Epithelial cell of prostate (primary cell): ENCODE measurements at regions not wholly inside any gene's neighbourhood (a gene's known extent, or its start where the extent isn't known, plus 50 kb on each side); places are given as distances from the start of the nearest gene placed in this dataset.
"Not testable (repeated sequence)": the region's sequence is repeated elsewhere in the genome, so short reads cannot be mapped to it uniquely, and the experiment has no call there.

Experiments
- DNase-seq: peaks from one replicate; pipeline ENCODE4 v3.0.0-alpha.2; 2011; ENCODE audit warnings: low read depth, low spot score
- H3K27ac ChIP-seq: fragments of 450-650 bp; 2 replicates; pipeline ENCODE4 v1.5.1; 2017; ENCODE audit warnings: mild to moderate bottlenecking

GRCh38 chr6:63006018-63006417, 205.3 kb upstream of the FKBP1C start:
- not testable (repeated sequence) for DNase-seq, H3K27ac ChIP-seq

- not testable (repeated sequence) for DNase-seq, H3K27ac ChIP-seq
These were observed 200.3 kb upstream of the FKBP1C start for GRCh38 chr6:63010962-63011361.

- H3K27ac ChIP-seq = no peak overlapping the region
- DNase-seq = no peak
These were observed 197.0 kb upstream of the FKBP1C start for GRCh38 chr6:63014290-63014689.

GRCh38 chr6:63022631-63023030, 188.6 kb upstream of the FKBP1C start:
- no peak for DNase-seq

GRCh38 chr6:63023726-63024125, 187.5 kb upstream of the FKBP1C start:
- no peak for DNase-seq

More at GRCh38 chr6:63022631-63023030, 188.6 kb upstream of the FKBP1C start:
- no peak overlapping the region for H3K27ac ChIP-seq

GRCh38 chr6:63049216-63049615, 162.1 kb upstream of the FKBP1C start:
- no peak for DNase-seq
- no peak overlapping the region for H3K27ac ChIP-seq

More at GRCh38 chr6:63023726-63024125, 187.5 kb upstream of the FKBP1C start:
- H3K27ac ChIP-seq = no peak overlapping the region

- H3K27ac ChIP-seq = not testable (repeated sequence)
These were observed 158.1 kb upstream of the FKBP1C start for GRCh38 chr6:63053206-63053605.

GRCh38 chr6:63058601-63059000, 152.7 kb upstream of the FKBP1C start:
- no peak for DNase-seq

More at GRCh38 chr6:63053206-63053605, 158.1 kb upstream of the FKBP1C start:
- not testable (repeated sequence) for DNase-seq

GRCh38 chr6:63063631-63064271, 147.5 kb upstream of the FKBP1C start:
- no peak for DNase-seq
- no peak overlapping the region for H3K27ac ChIP-seq

More at GRCh38 chr6:63058601-63059000, 152.7 kb upstream of the FKBP1C start:
- H3K27ac ChIP-seq = no peak overlapping the region

- no peak for DNase-seq
- no peak overlapping the region for H3K27ac ChIP-seq
These were observed 145.1 kb upstream of the FKBP1C start for GRCh38 chr6:63066055-63066704.

GRCh38 chr6:63094947-63095346, 116.3 kb upstream of the FKBP1C start:
- H3K27ac ChIP-seq = no peak overlapping the region
- DNase-seq = no peak

- no peak overlapping the region for H3K27ac ChIP-seq
These were observed 114.0 kb upstream of the FKBP1C start for GRCh38 chr6:63097222-63097621.

GRCh38 chr6:63098789-63099188, 112.5 kb upstream of the FKBP1C start:
- no peak overlapping the region for H3K27ac ChIP-seq
- DNase-seq = no peak

More at GRCh38 chr6:63097222-63097621, 114.0 kb upstream of the FKBP1C start:
- no peak for DNase-seq

- DNase-seq = no peak
- no peak overlapping the region for H3K27ac ChIP-seq
These were observed 111.4 kb upstream of the FKBP1C start for GRCh38 chr6:63099772-63100459.

- H3K27ac ChIP-seq = no peak overlapping the region
- DNase-seq = no peak
These were observed 96.6 kb upstream of the FKBP1C start for GRCh38 chr6:63114610-63115211.

- no peak for DNase-seq
- no peak overlapping the region for H3K27ac ChIP-seq
These were observed 90.1 kb upstream of the FKBP1C start for GRCh38 chr6:63121166-63121565.

GRCh38 chr6:63140114-63140513, 71.2 kb upstream of the FKBP1C start:
- no peak overlapping the region for H3K27ac ChIP-seq
- DNase-seq = no peak

GRCh38 chr6:63140692-63141318, 70.5 kb upstream of the FKBP1C start:
- DNase-seq = no peak
- H3K27ac ChIP-seq = no peak overlapping the region

GRCh38 chr6:63149730-63150129, 61.5 kb upstream of the FKBP1C start:
- H3K27ac ChIP-seq = no peak overlapping the region

GRCh38 chr6:63154535-63154934, 56.7 kb upstream of the FKBP1C start:
- H3K27ac ChIP-seq = no peak overlapping the region
- no peak for DNase-seq

More at GRCh38 chr6:63149730-63150129, 61.5 kb upstream of the FKBP1C start:
- no peak for DNase-seq
